Activated CD8-positive, alpha-beta T cell treated with anti-CD3 and anti-CD28 coated beads for 36 hours (primary cell): ENCODE measurements at regions not wholly inside any gene's neighbourhood (a gene's known extent, or its start where the extent isn't known, plus 50 kb on each side); places are given as distances from the start of the nearest gene placed in this dataset.

ENCODE experiments used
- ATAC-seq: fragments of 200-7000 bp; cut with Tn5 transposase; one replicate; pipeline ENCODE4 v1.10.0; 2021; ENCODE audit warnings: mild to moderate bottlenecking, moderate library complexity
- CTCF ChIA-PET: fragments of 350-600 bp; sonication (Branson Sonifier 250); formaldehyde crosslinking; loops from one replicate; lab custom pipeline; 2021; ENCODE audit warnings: antibody characterized with exemption; lab: Charles Lee
- POLR2A ChIA-PET: fragments of 350-600 bp; sonication (Branson Sonifier 250); formaldehyde crosslinking; loops from one replicate; lab custom pipeline; 2021; ENCODE audit warnings: antibody characterized with exemption; lab: Charles Lee
- DNase-seq: peaks from one replicate; pipeline ENCODE4 v3.0.0-alpha.2; 2020
- H3K27ac Mint-ChIP-seq: one replicate; pipeline ENCODE4 v1.8.0; 2021; ENCODE audit warnings: mild to moderate bottlenecking, mixed read lengths
- H3K27me3 Mint-ChIP-seq: one replicate; pipeline ENCODE4 v1.8.0; 2021; ENCODE audit warnings: mixed read lengths
- H3K36me3 Mint-ChIP-seq: one replicate; pipeline ENCODE4 v1.8.0; 2021; ENCODE audit warnings: low read depth, mixed read lengths
- H3K4me1 Mint-ChIP-seq: one replicate; pipeline ENCODE4 v1.8.0; 2021; ENCODE audit warnings: low read depth, mixed read lengths
- H3K4me3 Mint-ChIP-seq: one replicate; pipeline ENCODE4 v1.8.0; 2021; ENCODE audit warnings: mild to moderate bottlenecking, moderate library complexity, mixed read lengths
- H3K9me3 Mint-ChIP-seq: one replicate; pipeline ENCODE4 v1.8.0; 2021; ENCODE audit warnings: mixed read lengths
- CTCF ChIP-seq: fragments of 200-600 bp; IDR thresholded peaks from one replicate; pipeline ENCODE4 v1.8.0; 2022; ENCODE audit warnings: antibody characterized with exemption, mild to moderate bottlenecking
- intact Hi-C: fragments of 100-400 bp; cut with micrococcal nuclease; formaldehyde crosslinking; loops from one replicate; pipeline ENCODE4 v1.10.0; 2022

- no peak overlapping the region for H3K27ac Mint-ChIP-seq
- ATAC-seq (no peak), DNase-seq (no peak)
- intact Hi-C loops: no loop called here
- H3K4me3 Mint-ChIP-seq: no peak overlapping the region
- no peaks in the 10 kb centered on the region for H3K36me3 Mint-ChIP-seq
- ChIA-PET CTCF (no interaction called here), POLR2A (no interaction called here)
- H3K9me3 Mint-ChIP-seq: no peaks in the 10 kb centered on the region
- H3K4me1 Mint-ChIP-seq: no peaks in the 10 kb centered on the region
- no peak for TF ChIP-seq CTCF
- peaks cover 34% of the 10 kb centered on the region for H3K27me3 Mint-ChIP-seq
Observed at GRCh38 chr12:113525066-113525465, 53.4 kb upstream of the LHX5 start.

- ChIA-PET POLR2A (no interaction called here), CTCF (no interaction called here)
Observed at GRCh38 chr12:113524495-113524894, 52.8 kb upstream of the LHX5 start.

GRCh38 chr12:113521708-113522107, 50.0 kb upstream of the LHX5 start:
- Mint-ChIP-seq H3K27ac (no peak overlapping the region), H3K36me3 (no peaks in the 10 kb centered on the region), H3K4me3 (no peak overlapping the region), H3K27me3 (peaks cover 51% of the 10 kb centered on the region), H3K4me1 (no peaks in the 10 kb centered on the region), H3K9me3 (no peaks in the 10 kb centered on the region)
- ChIA-PET POLR2A (no interaction called here), CTCF (no interaction called here)
- no peak for ATAC-seq
- no peak for DNase-seq
- no peak for TF ChIP-seq CTCF
- intact Hi-C loops: no loop called here

More at GRCh38 chr12:113524495-113524894, 52.8 kb upstream of the LHX5 start:
- H3K9me3 Mint-ChIP-seq: no peaks in the 10 kb centered on the region
- no peak overlapping the region for H3K27ac Mint-ChIP-seq
- intact Hi-C loops: no loop called here
- no peak for TF ChIP-seq CTCF
- H3K4me3 Mint-ChIP-seq: no peak overlapping the region
- H3K4me1 Mint-ChIP-seq: no peaks in the 10 kb centered on the region
- ATAC-seq (no peak), DNase-seq (no peak)
- H3K36me3 Mint-ChIP-seq: no peaks in the 10 kb centered on the region
- peaks cover 39% of the 10 kb centered on the region for H3K27me3 Mint-ChIP-seq
